SK-N-SH treated with all-trans-retinoic acid at 6 μM for 48 hours (cell line): ENCODE measurements at regions not wholly inside any gene's neighbourhood (a gene's known extent, or its start where the extent isn't known, plus 50 kb on each side); places are given as distances from the start of the nearest gene placed in this dataset.

Experiments
- ATAC-seq: fragments of 200-7000 bp; cut with Tn5 transposase; 3 replicates; pipeline ENCODE4 v1.9.1; 2020; ENCODE audit warnings: mild to moderate bottlenecking, moderate library complexity
- ARNTL ChIP-seq: fragments of 450-650 bp; formaldehyde crosslinking; IDR thresholded peaks from 2 replicates; pipeline ENCODE4 v1.5.0; 2020; ENCODE audit warnings: low read depth, mild to moderate bottlenecking, moderate library complexity, borderline replicate concordance
- BACH2 ChIP-seq: fragments of 250-450 bp; sonication (Bioruptor Pico); IDR thresholded peaks from 2 replicates; pipeline ENCODE4 v1.9.0; 2021; ENCODE audit warnings: mild to moderate bottlenecking, borderline replicate concordance
- CSDC2 ChIP-seq: fragments of 250-450 bp; sonication (Bioruptor Pico); IDR thresholded peaks from 2 replicates; pipeline ENCODE4 v1.5.0; 2020; ENCODE audit warnings: mild to moderate bottlenecking, moderate library complexity
- ESRRG ChIP-seq: fragments of 250-450 bp; sonication (Bioruptor Pico); IDR thresholded peaks from 2 replicates; pipeline ENCODE4 v1.6.1; 2021; ENCODE audit warnings: mild to moderate bottlenecking
- ISL1 ChIP-seq: fragments of 250-450 bp; sonication (Bioruptor Pico); IDR thresholded peaks from 2 replicates; pipeline ENCODE4 v2.1.2; 2022; ENCODE audit warnings: mild to moderate bottlenecking, moderate library complexity
- OSR1 ChIP-seq: fragments of 250-450 bp; sonication (Bioruptor Pico); IDR thresholded peaks from 2 replicates; pipeline ENCODE4 v1.8.0; 2022; ENCODE audit warnings: moderate library complexity, mild to moderate bottlenecking, inconsistent platforms
- PPARA ChIP-seq: fragments of 250-450 bp; sonication (Bioruptor Pico); IDR thresholded peaks from 2 replicates; pipeline ENCODE4 v1.5.0; 2020; ENCODE audit warnings: mild to moderate bottlenecking, borderline replicate concordance
- RARB ChIP-seq: fragments of 250-450 bp; sonication (Bioruptor Pico); IDR thresholded peaks from 2 replicates; pipeline ENCODE4 v1.8.0; 2021; ENCODE audit warnings: mild to moderate bottlenecking, moderate library complexity
- SNAI2 ChIP-seq: fragments of 250-450 bp; sonication (Bioruptor Pico); IDR thresholded peaks from 2 replicates; pipeline ENCODE4 v1.5.0; 2020; ENCODE audit warnings: mild to moderate bottlenecking, moderate library complexity
- TCF4 ChIP-seq: fragments of 250-450 bp; sonication (Bioruptor Pico); IDR thresholded peaks from 2 replicates; pipeline ENCODE4 v1.8.0; 2021; ENCODE audit warnings: mild to moderate bottlenecking, moderate library complexity, borderline replicate concordance
- TOX ChIP-seq: fragments of 250-450 bp; sonication (Bioruptor Pico); IDR thresholded peaks from 2 replicates; pipeline ENCODE4 v1.8.0; 2021; ENCODE audit warnings: mild to moderate bottlenecking, moderate library complexity, borderline replicate concordance
- ZC3H10 ChIP-seq: fragments of 250-450 bp; sonication (Bioruptor Pico); IDR thresholded peaks from 2 replicates; pipeline ENCODE4 v1.5.1; 2021; ENCODE audit warnings: mild to moderate bottlenecking, moderate library complexity
- ZFP3 ChIP-seq: fragments of 250-450 bp; sonication (Bioruptor Pico); IDR thresholded peaks from 2 replicates; pipeline ENCODE4 v1.5.0; 2020; ENCODE audit warnings: mild to moderate bottlenecking, moderate library complexity
- ZFP30 ChIP-seq: fragments of 450-650 bp; formaldehyde crosslinking; IDR thresholded peaks from 2 replicates; pipeline ENCODE4 v1.5.0; 2022; ENCODE audit warnings: mild to moderate bottlenecking, moderate library complexity
- ZNF565 ChIP-seq: fragments of 450-650 bp; formaldehyde crosslinking; conservative IDR thresholded peaks from 2 replicates; pipeline ENCODE4 v1.5.0; 2020; ENCODE audit warnings: low read depth, mild to moderate bottlenecking, moderate library complexity
- ZNF70 ChIP-seq: fragments of 450-650 bp; formaldehyde crosslinking; IDR thresholded peaks from 2 replicates; pipeline ENCODE4 v1.5.0; 2020; ENCODE audit warnings: mild to moderate bottlenecking, moderate library complexity
- TF ChIP-seq, protein P1 (sequence below): fragments of 250-450 bp; sonication (Bioruptor Pico); IDR thresholded peaks from 2 replicates; pipeline ENCODE4 v1.5.1; 2020; ENCODE audit warnings: low read depth, mild to moderate bottlenecking, moderate library complexity
- TF ChIP-seq, protein P2 (sequence below): fragments of 250-450 bp; sonication (Bioruptor Pico); IDR thresholded peaks from 2 replicates; pipeline ENCODE4 v1.5.1; 2021; ENCODE audit warnings: mild to moderate bottlenecking, moderate library complexity
- TF ChIP-seq, protein P3 (sequence below): fragments of 250-450 bp; sonication (Bioruptor Pico); IDR thresholded peaks from 2 replicates; pipeline ENCODE4 v1.8.0; 2021; ENCODE audit warnings: low read depth, mild to moderate bottlenecking, moderate library complexity, borderline replicate concordance
- TF ChIP-seq, protein P4 (sequence below): fragments of 250-450 bp; sonication (Bioruptor Pico); IDR thresholded peaks from 2 replicates; pipeline ENCODE4 v1.5.0; 2020; ENCODE audit warnings: mild to moderate bottlenecking, moderate library complexity
- TF ChIP-seq, protein P5 (sequence below): fragments of 250-450 bp; sonication (Bioruptor Pico); IDR thresholded peaks from 2 replicates; pipeline ENCODE4 v1.8.0; 2020; ENCODE audit warnings: mild to moderate bottlenecking, moderate library complexity, borderline replicate concordance

DNA sequence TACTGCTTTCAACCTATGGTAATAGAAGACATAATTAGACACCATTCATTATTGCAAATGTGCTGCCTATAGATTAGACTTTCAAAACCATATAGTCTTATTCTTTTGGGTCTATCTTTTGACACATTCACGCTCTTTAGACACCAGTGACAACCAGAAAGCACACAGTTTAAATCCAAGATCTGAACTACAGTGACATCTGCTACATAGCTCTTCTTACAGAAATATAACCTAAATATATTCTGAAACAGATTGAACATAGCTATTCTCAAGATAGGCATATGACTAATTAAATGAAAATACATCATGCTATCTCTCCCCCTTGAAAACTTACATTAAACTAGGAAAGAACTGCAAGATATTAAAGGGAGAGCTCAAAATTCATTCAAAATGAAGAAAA lies 514.2 kb upstream of the SLITRK6 start:
- no peak for ATAC-seq
- TF ChIP-seq, protein P1, sequence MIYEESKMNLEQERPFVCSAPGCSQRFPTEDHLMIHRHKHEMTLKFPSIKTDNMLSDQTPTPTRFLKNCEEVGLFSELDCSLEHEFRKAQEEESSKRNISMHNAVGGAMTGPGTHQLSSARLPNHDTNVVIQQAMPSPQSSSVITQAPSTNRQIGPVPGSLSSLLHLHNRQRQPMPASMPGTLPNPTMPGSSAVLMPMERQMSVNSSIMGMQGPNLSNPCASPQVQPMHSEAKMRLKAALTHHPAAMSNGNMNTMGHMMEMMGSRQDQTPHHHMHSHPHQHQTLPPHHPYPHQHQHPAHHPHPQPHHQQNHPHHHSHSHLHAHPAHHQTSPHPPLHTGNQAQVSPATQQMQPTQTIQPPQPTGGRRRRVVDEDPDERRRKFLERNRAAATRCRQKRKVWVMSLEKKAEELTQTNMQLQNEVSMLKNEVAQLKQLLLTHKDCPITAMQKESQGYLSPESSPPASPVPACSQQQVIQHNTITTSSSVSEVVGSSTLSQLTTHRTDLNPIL (CRISPR knock-in tag): no peak
- TF ChIP-seq RARB (no peak), TOX (CRISPR knock-in tag) (no peak), ARNTL (no peak), OSR1 (CRISPR knock-in tag) (no peak), ZC3H10 (CRISPR knock-in tag) (no peak), SNAI2 (CRISPR knock-in tag) (no peak), ISL1 (CRISPR knock-in tag) (no peak), ZFP3 (CRISPR knock-in tag) (no peak), TCF4 (CRISPR knock-in tag) (no peak), PPARA (no peak), CSDC2 (CRISPR knock-in tag) (no peak), ESRRG (CRISPR knock-in tag) (no peak)
- TF ChIP-seq, protein P2, sequence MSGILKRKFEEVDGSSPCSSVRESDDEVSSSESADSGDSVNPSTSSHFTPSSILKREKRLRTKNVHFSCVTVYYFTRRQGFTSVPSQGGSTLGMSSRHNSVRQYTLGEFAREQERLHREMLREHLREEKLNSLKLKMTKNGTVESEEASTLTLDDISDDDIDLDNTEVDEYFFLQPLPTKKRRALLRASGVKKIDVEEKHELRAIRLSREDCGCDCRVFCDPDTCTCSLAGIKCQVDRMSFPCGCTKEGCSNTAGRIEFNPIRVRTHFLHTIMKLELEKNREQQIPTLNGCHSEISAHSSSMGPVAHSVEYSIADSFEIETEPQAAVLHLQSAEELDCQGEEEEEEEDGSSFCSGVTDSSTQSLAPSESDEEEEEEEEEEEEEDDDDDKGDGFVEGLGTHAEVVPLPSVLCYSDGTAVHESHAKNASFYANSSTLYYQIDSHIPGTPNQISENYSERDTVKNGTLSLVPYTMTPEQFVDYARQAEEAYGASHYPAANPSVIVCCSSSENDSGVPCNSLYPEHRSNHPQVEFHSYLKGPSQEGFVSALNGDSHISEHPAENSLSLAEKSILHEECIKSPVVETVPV (CRISPR knock-in tag): no peak

DNA sequence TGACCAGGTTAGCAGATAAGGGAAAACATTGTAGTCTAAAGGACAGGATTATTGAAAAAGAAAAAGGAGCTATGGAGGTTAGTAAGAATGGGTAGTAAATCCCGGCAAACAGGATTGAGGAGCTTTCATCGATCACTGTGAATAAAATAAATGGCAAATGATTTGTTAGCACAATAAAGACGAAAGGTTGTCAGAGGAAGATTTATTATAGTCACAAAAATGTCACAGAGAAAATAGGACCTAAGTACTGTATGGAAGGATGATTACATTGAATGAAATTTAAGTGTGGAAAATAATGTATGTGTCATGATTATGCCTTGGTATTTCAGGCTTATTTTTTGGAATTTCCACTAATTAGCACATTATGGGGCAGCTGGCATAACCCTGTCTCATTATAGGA lies 519.2 kb upstream of the SLITRK6 start:
- no peak for ATAC-seq

DNA sequence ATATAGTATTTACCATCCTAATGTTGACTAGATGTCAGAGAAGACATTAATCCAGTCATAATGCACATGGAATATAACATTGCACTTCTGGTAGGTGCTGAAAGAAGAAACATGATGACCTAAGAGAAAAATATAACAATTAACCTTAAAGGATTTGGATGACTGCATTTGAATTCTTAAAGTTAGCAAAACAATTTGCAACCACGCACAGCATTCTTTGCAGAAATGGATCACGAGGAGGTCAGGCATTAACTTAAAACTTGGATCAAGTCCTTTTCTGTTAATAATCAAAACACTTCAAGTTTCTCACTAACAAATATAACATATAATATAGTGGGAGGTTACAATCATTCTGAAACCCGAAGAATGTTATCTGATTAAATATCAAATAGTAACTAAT lies 525.0 kb upstream of the SLITRK6 start:
- TF ChIP-seq BACH2 (CRISPR knock-in tag): no peak
- no peak for TF ChIP-seq PPARA
- TF ChIP-seq OSR1 (CRISPR knock-in tag): no peak
- TF ChIP-seq SNAI2 (CRISPR knock-in tag): no peak
- TF ChIP-seq ISL1 (CRISPR knock-in tag): no peak
- no peak for TF ChIP-seq CSDC2 (CRISPR knock-in tag)
- TF ChIP-seq, protein P3, sequence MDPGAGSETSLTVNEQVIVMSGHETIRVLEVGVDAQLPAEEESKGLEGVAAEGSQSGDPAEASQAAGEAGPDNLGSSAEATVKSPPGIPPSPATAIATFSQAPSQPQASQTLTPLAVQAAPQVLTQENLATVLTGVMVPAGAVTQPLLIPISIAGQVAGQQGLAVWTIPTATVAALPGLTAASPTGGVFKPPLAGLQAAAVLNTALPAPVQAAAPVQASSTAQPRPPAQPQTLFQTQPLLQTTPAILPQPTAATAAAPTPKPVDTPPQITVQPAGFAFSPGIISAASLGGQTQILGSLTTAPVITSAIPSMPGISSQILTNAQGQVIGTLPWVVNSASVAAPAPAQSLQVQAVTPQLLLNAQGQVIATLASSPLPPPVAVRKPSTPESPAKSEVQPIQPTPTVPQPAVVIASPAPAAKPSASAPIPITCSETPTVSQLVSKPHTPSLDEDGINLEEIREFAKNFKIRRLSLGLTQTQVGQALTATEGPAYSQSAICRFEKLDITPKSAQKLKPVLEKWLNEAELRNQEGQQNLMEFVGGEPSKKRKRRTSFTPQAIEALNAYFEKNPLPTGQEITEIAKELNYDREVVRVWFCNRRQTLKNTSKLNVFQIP (CRISPR knock-in tag): no peak
- TF ChIP-seq ZFP30 (CRISPR knock-in tag): no peak
- TF ChIP-seq ZNF70 (CRISPR knock-in tag): no peak
- TF ChIP-seq ZNF565 (CRISPR knock-in tag): no peak
- TF ChIP-seq, protein P1 (CRISPR knock-in tag): no peak
- TF ChIP-seq TOX (CRISPR knock-in tag): no peak
- TF ChIP-seq TCF4 (CRISPR knock-in tag): no peak
- TF ChIP-seq, protein P4, sequence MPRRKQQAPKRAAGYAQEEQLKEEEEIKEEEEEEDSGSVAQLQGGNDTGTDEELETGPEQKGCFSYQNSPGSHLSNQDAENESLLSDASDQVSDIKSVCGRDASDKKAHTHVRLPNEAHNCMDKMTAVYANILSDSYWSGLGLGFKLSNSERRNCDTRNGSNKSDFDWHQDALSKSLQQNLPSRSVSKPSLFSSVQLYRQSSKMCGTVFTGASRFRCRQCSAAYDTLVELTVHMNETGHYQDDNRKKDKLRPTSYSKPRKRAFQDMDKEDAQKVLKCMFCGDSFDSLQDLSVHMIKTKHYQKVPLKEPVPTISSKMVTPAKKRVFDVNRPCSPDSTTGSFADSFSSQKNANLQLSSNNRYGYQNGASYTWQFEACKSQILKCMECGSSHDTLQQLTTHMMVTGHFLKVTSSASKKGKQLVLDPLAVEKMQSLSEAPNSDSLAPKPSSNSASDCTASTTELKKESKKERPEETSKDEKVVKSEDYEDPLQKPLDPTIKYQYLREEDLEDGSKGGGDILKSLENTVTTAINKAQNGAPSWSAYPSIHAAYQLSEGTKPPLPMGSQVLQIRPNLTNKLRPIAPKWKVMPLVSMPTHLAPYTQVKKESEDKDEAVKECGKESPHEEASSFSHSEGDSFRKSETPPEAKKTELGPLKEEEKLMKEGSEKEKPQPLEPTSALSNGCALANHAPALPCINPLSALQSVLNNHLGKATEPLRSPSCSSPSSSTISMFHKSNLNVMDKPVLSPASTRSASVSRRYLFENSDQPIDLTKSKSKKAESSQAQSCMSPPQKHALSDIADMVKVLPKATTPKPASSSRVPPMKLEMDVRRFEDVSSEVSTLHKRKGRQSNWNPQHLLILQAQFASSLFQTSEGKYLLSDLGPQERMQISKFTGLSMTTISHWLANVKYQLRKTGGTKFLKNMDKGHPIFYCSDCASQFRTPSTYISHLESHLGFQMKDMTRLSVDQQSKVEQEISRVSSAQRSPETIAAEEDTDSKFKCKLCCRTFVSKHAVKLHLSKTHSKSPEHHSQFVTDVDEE: no peak
- TF ChIP-seq, protein P2 (CRISPR knock-in tag): no peak
- TF ChIP-seq ZC3H10 (CRISPR knock-in tag): no peak
- no peak for TF ChIP-seq ESRRG (CRISPR knock-in tag)
- TF ChIP-seq ZFP3 (CRISPR knock-in tag): no peak
- TF ChIP-seq, protein P5, sequence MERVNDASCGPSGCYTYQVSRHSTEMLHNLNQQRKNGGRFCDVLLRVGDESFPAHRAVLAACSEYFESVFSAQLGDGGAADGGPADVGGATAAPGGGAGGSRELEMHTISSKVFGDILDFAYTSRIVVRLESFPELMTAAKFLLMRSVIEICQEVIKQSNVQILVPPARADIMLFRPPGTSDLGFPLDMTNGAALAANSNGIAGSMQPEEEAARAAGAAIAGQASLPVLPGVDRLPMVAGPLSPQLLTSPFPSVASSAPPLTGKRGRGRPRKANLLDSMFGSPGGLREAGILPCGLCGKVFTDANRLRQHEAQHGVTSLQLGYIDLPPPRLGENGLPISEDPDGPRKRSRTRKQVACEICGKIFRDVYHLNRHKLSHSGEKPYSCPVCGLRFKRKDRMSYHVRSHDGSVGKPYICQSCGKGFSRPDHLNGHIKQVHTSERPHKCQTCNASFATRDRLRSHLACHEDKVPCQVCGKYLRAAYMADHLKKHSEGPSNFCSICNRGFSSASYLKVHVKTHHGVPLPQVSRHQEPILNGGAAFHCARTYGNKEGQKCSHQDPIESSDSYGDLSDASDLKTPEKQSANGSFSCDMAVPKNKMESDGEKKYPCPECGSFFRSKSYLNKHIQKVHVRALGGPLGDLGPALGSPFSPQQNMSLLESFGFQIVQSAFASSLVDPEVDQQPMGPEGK: no peak
- no peak for ATAC-seq

More for the DNA sequence above, 519.2 kb upstream of the SLITRK6 start:
- TF ChIP-seq, protein P3 (CRISPR knock-in tag): no peak
- TF ChIP-seq ISL1 (CRISPR knock-in tag): no peak
